ENCODE measurements at regions not wholly inside any gene's neighbourhood (a gene's known extent, or its start where the extent isn't known, plus 50 kb on each side); places are given as distances from the start of the nearest gene placed in this dataset.

DNA sequence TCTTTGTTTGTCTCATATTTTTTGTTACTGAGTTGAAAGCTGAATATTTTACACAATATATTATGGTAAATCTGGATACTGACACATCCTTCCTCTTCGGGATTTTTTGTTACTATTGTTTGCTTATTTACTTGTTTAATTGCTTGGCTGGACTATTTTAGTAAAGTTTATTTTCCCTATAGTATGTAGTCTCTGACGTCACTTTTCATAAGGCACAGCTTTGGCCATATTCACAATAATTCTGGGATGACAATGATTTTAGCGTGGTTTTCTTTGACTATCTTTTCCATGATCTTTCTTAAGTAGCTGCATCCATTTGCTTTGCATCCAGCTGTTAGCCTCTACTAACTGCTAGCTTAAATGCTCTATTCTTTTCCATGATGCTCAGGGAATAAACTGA is 552.4 kb downstream of the VGLL3 start:
- Histone ChIP-seq H3K36me3 (replicated peaks in 1 of 2; ENCODE audit: control extremely low read depth in 1 of 2, control insufficient read depth in 1 of 2, extremely low read depth in 1 of 2, insufficient read depth in 2 of 2, low read length in 1 of 2) (no peaks in the 10 kb centered on the region), H3K4me2 (replicated peaks; ENCODE audit: low read depth, low read length, poor library complexity, severe bottlenecking) (no peak overlapping the region), H3K4me3 (ENCODE audit: control extremely low read depth in 1 of 5, extremely low read depth in 1 of 5, insufficient read depth in 1 of 5, low read depth in 2 of 5, low read length in 4 of 5) (no peak overlapping the region), H3K4me1 (ENCODE audit: control insufficient read depth in 2 of 2, insufficient read depth in 2 of 2, low read length in 2 of 2) (no peaks in the 10 kb centered on the region), H3K27me3 (replicated peaks in 1 of 4; ENCODE audit: control extremely low read depth in 1 of 4, control insufficient read depth in 3 of 4, insufficient read depth in 4 of 4, low read length in 3 of 4) (no peaks in the 10 kb centered on the region), H4K20me1 (ENCODE audit: control insufficient read depth, insufficient read depth, low read length, poor library complexity, severe bottlenecking) (no peaks in the 10 kb centered on the region), H3K9me3 (ENCODE audit: control extremely low read depth in 1 of 3, control insufficient read depth in 2 of 3, insufficient read depth in 1 of 3, low read length in 2 of 3) (no peaks in the 10 kb centered on the region), H3K79me2 (ENCODE audit: control insufficient read depth, insufficient read depth, low read length) (no peaks in the 10 kb centered on the region), H2AFZ (ENCODE audit: insufficient read depth, low read depth, low read length, poor library complexity, severe bottlenecking) (no peak overlapping the region), H3K9ac (ENCODE audit: low read length) (no peak overlapping the region), H3K27ac (ENCODE audit: low read length in 2 of 2) (no peak overlapping the region)
- CTCF ChIA-PET = no interaction called here
- no peak overlapping the region for H3K27ac Mint-ChIP-seq
- no peaks in the 10 kb centered on the region for H3K4me1 Mint-ChIP-seq
- no peaks in the 10 kb centered on the region for H3K27me3 Mint-ChIP-seq
- no peak for ATAC-seq (ENCODE audit: low read depth)
- intact Hi-C loops (cut with micrococcal nuclease) = no loop called here
- peaks cover 2% of the 10 kb centered on the region for H3K9me3 Mint-ChIP-seq (ENCODE audit: insufficient read depth)
- DNase-seq = no peak
- 89% methylated on average over 2 of the region's 3 CpGs for WGBS (ENCODE audit: insufficient coverage)
- no peak overlapping the region for H3K4me3 Mint-ChIP-seq
- POLR2A ChIA-PET = no interaction called here
- TF ChIP-seq EZH2 (IDR thresholded peaks at IDR 0.05; ENCODE audit: borderline replicate concordance, insufficient read depth, low read depth, low read length, poor library complexity, severe bottlenecking) (no peak), CTCF (IDR thresholded peaks at IDR 0.05) (no peak)

DNA sequence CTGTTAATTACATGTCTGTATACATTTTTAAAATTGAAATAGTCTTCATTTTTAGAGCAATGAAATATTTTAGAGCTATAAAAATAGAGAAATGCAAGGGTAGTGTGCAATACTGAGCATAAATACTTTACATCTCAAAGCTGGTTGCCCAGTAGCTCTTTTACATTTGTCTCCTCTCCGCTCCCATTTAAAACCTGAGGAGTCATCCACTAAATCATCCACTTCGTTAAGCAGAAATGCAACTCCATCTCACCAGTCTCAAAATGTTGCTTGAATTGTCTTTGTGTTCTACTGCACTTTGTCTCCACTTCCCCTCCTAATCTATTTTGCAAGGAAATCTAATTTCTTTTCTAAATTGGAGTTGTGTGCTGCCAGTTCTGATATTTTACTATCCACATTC is 563.6 kb downstream of the VGLL3 start:
- intact Hi-C loops (cut with micrococcal nuclease) = no loop called here
- POLR2A ChIA-PET = no interaction called here
- CTCF ChIA-PET = no interaction called here

More for the DNA sequence above, 563.6 kb downstream of the VGLL3 start:
- no peak overlapping the region for H3K4me2 ChIP-seq (replicated peaks; ENCODE audit: low read depth, low read length, poor library complexity, severe bottlenecking)
- H4K20me1 ChIP-seq (ENCODE audit: control insufficient read depth, insufficient read depth, low read length, poor library complexity, severe bottlenecking) = no peaks in the 10 kb centered on the region
- no peaks in the 10 kb centered on the region for H3K27me3 ChIP-seq (replicated peaks in 1 of 4; ENCODE audit: control extremely low read depth in 1 of 4, control insufficient read depth in 3 of 4, insufficient read depth in 4 of 4, low read length in 3 of 4)
- TF ChIP-seq EZH2 (IDR thresholded peaks at IDR 0.05; ENCODE audit: borderline replicate concordance, insufficient read depth, low read depth, low read length, poor library complexity, severe bottlenecking) (no peak), CTCF (IDR thresholded peaks at IDR 0.05) (no peak)
- H3K27ac ChIP-seq (ENCODE audit: low read length in 2 of 2) = no peak overlapping the region
- Mint-ChIP-seq H3K27ac (no peak overlapping the region), H3K4me1 (no peaks in the 10 kb centered on the region), H3K27me3 (no peaks in the 10 kb centered on the region), H3K4me3 (no peak overlapping the region), H3K9me3 (ENCODE audit: insufficient read depth) (no peaks in the 10 kb centered on the region)
- H3K4me3 ChIP-seq (ENCODE audit: control extremely low read depth in 1 of 5, extremely low read depth in 1 of 5, insufficient read depth in 1 of 5, low read depth in 2 of 5, low read length in 4 of 5) = no peak overlapping the region
- H3K36me3 ChIP-seq (replicated peaks in 1 of 2; ENCODE audit: control extremely low read depth in 1 of 2, control insufficient read depth in 1 of 2, extremely low read depth in 1 of 2, insufficient read depth in 2 of 2, low read length in 1 of 2) = no peaks in the 10 kb centered on the region
- no peaks in the 10 kb centered on the region for H3K4me1 ChIP-seq (ENCODE audit: control insufficient read depth in 2 of 2, insufficient read depth in 2 of 2, low read length in 2 of 2)
- H3K9ac ChIP-seq (ENCODE audit: low read length) = no peak overlapping the region
- H2AFZ ChIP-seq (ENCODE audit: insufficient read depth, low read depth, low read length, poor library complexity, severe bottlenecking) = no peak overlapping the region
- H3K79me2 ChIP-seq (ENCODE audit: control insufficient read depth, insufficient read depth, low read length) = no peaks in the 10 kb centered on the region
- peaks cover 0 to 6% (median 0%) of the 10 kb centered on the region in 3 donors for H3K9me3 ChIP-seq (ENCODE audit: control extremely low read depth in 1 of 3, control insufficient read depth in 2 of 3, insufficient read depth in 1 of 3, low read length in 2 of 3)
- 100% methylated on average over 1 of the region's 2 CpGs for WGBS (ENCODE audit: insufficient coverage)
- DNase-seq (no peak), ATAC-seq (ENCODE audit: low read depth) (no peak)
